ENCODE measurements at regions not wholly inside any gene's neighbourhood (a gene's known extent, or its start where the extent isn't known, plus 50 kb on each side); places are given as distances from the start of the nearest gene placed in this dataset.
"Not testable (repeated sequence)": the region's sequence is repeated elsewhere in the genome, so short reads cannot be mapped to it uniquely, and the experiment has no call there.

DNA sequence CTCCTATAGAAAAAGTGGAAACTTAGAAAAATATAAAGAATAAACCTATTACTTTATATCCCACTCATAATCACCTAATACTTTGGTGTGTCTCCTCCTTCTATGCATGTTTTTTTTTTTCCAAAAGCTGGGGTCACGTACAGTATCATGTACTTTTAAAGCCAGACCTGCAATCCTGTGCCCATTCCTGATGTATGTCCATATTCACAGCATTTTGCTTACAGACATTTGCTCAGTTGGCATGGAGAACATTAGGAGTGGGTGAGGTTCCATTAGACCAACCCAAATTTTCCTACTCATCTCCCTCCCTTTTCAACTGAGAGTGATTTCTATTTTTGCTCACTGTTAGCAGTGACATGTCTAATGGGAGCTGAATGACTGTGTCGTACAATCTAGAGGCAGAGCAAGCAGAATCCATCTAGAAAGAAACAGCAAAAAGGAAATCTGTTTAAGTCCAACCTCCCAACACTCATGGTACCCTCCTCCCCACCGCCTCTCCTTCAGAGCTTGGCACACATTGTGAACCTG is 195.6 kb upstream of the KLF3 start:
- TF ChIP-seq, protein P1, sequence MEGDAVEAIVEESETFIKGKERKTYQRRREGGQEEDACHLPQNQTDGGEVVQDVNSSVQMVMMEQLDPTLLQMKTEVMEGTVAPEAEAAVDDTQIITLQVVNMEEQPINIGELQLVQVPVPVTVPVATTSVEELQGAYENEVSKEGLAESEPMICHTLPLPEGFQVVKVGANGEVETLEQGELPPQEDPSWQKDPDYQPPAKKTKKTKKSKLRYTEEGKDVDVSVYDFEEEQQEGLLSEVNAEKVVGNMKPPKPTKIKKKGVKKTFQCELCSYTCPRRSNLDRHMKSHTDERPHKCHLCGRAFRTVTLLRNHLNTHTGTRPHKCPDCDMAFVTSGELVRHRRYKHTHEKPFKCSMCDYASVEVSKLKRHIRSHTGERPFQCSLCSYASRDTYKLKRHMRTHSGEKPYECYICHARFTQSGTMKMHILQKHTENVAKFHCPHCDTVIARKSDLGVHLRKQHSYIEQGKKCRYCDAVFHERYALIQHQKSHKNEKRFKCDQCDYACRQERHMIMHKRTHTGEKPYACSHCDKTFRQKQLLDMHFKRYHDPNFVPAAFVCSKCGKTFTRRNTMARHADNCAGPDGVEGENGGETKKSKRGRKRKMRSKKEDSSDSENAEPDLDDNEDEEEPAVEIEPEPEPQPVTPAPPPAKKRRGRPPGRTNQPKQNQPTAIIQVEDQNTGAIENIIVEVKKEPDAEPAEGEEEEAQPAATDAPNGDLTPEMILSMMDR (IDR thresholded peaks at IDR 0.05; ENCODE audit: low read depth, low read length) = no peak
- DNase-seq = no peak
- Histone ChIP-seq H3K9me3 (no peaks in the 10 kb centered on the region; the same call in none of the 2 replicates), H3K4me3 (ENCODE audit: low read depth, low read length) (no peak overlapping the region), H3K36me3 (no peaks in the 10 kb centered on the region), H3K4me1 (no peaks in the 10 kb centered on the region), H3K27me3 (no peaks in the 10 kb centered on the region)

DNA sequence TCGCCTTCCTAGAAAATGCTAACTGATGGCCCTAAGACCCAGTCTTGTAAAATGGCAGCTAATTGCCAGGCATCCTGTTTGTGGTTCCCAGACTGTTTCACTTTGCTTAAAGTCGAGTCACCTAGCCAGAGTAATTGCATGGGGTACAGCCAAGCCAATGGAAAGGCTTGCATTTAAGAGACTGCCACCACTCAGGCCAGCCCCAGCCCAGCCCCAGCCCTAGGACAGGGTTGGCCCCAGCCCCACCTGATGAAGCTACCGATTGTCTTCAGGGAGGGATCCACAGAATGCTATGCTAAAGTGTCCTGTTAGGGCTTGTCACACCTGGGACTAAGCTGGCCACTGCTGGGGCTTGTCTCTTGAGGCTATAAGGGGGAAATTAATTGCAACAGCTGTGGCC is 194.6 kb upstream of the KLF3 start:
- H3K36me3 ChIP-seq = no peaks in the 10 kb centered on the region
- no peaks in the 10 kb centered on the region for H3K4me1 ChIP-seq
- H3K9me3 ChIP-seq = no peaks in the 10 kb centered on the region; the same call in none of the 2 replicates
- no peak overlapping the region for H3K4me3 ChIP-seq (ENCODE audit: low read depth, low read length)
- H3K27me3 ChIP-seq = no peaks in the 10 kb centered on the region
- DNase-seq = no peak
- TF ChIP-seq, protein P1 (IDR thresholded peaks at IDR 0.05; ENCODE audit: low read depth, low read length) = no peak

DNA sequence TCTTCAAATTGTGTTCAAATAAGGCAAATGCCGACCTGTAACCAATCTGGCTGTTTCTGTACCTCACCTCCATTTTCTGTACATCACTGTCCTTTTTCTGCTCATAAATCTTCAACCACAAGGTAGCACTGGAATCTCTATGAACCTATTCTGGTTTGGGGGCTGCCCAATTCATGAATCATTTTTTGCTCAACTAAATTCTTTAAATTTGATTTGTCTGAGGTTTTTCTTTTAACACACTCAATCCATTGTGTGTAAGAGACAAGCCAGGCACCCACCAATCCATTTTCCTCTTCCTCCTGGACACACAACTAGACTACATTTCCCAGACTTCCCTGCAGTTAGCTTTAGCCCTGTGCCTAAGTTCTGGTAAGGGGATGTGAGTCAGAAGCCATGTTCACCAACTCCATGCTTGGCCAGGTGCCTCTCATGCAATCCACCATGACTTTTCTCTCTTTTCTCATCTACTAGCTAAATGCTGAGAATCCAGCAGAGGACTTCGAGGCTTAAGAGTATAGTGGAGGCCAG is 193.2 kb upstream of the KLF3 start:
- Histone ChIP-seq H3K9me3 (no peaks in the 10 kb centered on the region; the same call in none of the 2 replicates), H3K4me3 (ENCODE audit: low read depth, low read length) (no peak overlapping the region), H3K27me3 (no peaks in the 10 kb centered on the region), H3K4me1 (no peaks in the 10 kb centered on the region), H3K36me3 (no peaks in the 10 kb centered on the region)
- TF ChIP-seq, protein P1 (IDR thresholded peaks at IDR 0.05; ENCODE audit: low read depth, low read length) = no peak
- DNase-seq = no peak

DNA sequence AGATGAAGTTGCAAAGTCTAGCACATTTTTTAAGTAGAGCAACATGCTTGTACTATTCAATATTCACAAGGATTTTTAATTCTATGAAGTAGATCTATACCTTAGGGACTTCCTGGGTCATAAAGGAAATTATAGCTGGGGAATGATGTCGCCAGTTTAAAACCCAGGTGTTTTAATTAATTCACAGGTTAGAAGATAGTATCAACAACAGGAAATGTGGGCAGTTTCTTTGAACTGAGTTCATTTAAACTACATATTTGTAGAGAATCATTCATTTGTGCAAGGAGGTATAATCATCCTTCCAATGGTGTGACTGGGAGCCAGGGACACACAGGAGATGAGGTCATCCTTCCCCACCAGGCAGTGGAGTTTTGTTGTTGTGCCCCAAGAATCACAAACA is 181.3 kb upstream of the KLF3 start:
- H3K4me3 ChIP-seq (ENCODE audit: low read depth, low read length) = no peak overlapping the region
- TF ChIP-seq, protein P1 (IDR thresholded peaks at IDR 0.05; ENCODE audit: low read depth, low read length) = no peak
- no peaks in the 10 kb centered on the region for H3K36me3 ChIP-seq
- no peaks in the 10 kb centered on the region for H3K9me3 ChIP-seq
- H3K27me3 ChIP-seq = no peaks in the 10 kb centered on the region
- no peak for DNase-seq
- no peaks in the 10 kb centered on the region for H3K4me1 ChIP-seq

DNA sequence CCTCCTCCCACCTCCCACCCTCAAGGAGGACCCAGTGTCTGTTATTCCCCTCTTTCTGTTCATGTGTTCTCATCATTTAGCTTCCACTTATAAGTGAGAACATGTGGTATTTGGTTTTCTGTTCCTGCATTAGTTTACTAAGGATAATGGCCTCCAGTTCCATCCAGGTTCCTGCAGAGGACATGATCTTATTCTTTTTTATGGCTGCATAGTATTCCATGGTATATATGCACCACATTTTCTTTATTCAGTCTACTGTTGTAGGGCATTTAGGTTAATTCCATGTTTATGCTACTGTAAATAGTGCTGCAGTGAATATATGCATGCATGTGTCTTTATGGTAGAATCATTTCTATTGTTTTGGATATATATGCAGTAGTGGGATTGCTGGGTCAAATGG is 180.4 kb upstream of the KLF3 start:
- H3K4me3 ChIP-seq (ENCODE audit: low read depth, low read length); H3K9me3 ChIP-seq; DNase-seq; H3K4me1 ChIP-seq; H3K36me3 ChIP-seq; H3K27me3 ChIP-seq: not testable (repeated sequence)

DNA sequence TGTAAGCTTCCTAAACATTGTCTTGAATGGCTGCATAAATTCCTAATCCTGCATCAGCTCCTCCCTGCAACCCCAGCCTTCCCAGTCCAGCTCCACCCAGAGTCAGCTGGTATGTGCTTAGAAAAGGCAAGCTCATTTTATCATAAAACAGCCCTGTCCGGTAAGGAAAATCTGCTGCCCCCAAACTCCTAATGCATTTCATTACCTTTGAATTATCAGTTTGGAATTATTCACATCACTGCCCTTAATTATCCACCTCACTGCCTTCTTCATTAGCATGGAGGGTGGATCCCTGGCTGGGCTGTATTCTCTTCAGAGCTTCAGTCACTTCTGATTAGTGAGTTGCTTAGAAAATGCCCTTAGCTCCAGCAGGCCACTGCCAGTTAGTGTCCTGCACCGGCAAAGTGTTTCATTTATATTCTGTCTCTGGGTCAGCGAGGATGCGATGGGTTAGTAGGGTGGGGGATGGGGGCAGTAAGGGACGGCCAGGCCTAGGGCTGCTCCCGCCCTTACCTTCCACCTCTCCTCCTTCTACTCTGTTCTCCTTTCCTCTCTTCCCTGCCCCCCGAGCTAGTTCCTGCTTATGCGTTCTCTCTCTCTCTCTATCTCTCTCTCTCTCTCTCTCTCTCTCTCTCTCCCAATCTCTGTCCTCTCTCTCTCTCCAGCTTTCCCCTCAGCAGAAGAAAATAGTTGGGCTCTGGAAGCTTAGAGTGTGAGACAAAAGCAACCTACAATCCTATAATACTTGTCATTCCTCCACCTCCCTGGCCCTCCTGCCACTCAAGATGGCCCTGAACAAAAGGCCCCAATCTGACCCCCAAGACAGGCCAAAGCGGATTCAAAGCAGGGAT is 174.8 kb upstream of the KLF3 start:
- Histone ChIP-seq H3K4me3 (ENCODE audit: low read depth, low read length) (no peak overlapping the region), H3K4me1 (peaks cover 5% of the 10 kb centered on the region; the same call in 1 of the 2 replicates), H3K36me3 (no peaks in the 10 kb centered on the region), H3K27me3 (no peaks in the 10 kb centered on the region), H3K9me3 (no peaks in the 10 kb centered on the region)
- TF ChIP-seq, protein P1 (IDR thresholded peaks at IDR 0.05; ENCODE audit: low read depth, low read length) = no peak
- DNase-seq = peak; percentile 9
